PC-3 (cell line): ENCODE measurements at regions not wholly inside any gene's neighbourhood (a gene's known extent, or its start where the extent isn't known, plus 50 kb on each side); places are given as distances from the start of the nearest gene placed in this dataset.

Source experiments
- CTCF ChIP-seq: fragments of 300-600 bp; sonication (generic); conservative IDR thresholded peaks from 2 replicates; pipeline ENCODE4 v1.5.1; 2017; ENCODE audit warnings: antibody characterized with exemption, low read depth, mild to moderate bottlenecking, low read length
- EZH2 ChIP-seq: fragments of 300-600 bp; sonication (generic); IDR thresholded peaks from one replicate; pipeline ENCODE4 v1.6.1; 2017; ENCODE audit warnings: antibody characterized with exemption, mild to moderate bottlenecking, low read length; ENCODE audit not compliant: unreplicated experiment
- EZH2phosphoT487 ChIP-seq: fragments of 300-600 bp; sonication (generic); IDR thresholded peaks from 2 replicates; pipeline ENCODE4 v1.6.1; 2018; ENCODE audit warnings: mild to moderate bottlenecking, antibody characterized with exemption, low read length, borderline replicate concordance

GRCh38 chr9:2448193-2448738 is 173.3 kb upstream of the VLDLR start:
- TF ChIP-seq CTCF (no peak), EZH2 (no peak), EZH2phosphoT487 (no peak)
